DND-41 (cell line): ENCODE measurements at regions not wholly inside any gene's neighbourhood (a gene's known extent, or its start where the extent isn't known, plus 50 kb on each side); places are given as distances from the start of the nearest gene placed in this dataset.

ENCODE experiments used
- EZH2 ChIP-seq: IDR thresholded peaks from 3 replicates; pipeline ENCODE4 v1.6.1; 2012; ENCODE audit warnings: borderline replicate concordance, low read depth, mild to moderate bottlenecking, moderate library complexity, low read length, inconsistent platforms; ENCODE audit not compliant: severe bottlenecking
- TF ChIP-seq, protein P1 (sequence below): IDR thresholded peaks from 2 replicates; pipeline ENCODE4 v1.5.1; 2012; ENCODE audit warnings: borderline replicate concordance, low read length, moderate library complexity, mild to moderate bottlenecking; ENCODE audit not compliant: poor library complexity, severe bottlenecking; ENCODE audit errors: extremely low read depth

DNA sequence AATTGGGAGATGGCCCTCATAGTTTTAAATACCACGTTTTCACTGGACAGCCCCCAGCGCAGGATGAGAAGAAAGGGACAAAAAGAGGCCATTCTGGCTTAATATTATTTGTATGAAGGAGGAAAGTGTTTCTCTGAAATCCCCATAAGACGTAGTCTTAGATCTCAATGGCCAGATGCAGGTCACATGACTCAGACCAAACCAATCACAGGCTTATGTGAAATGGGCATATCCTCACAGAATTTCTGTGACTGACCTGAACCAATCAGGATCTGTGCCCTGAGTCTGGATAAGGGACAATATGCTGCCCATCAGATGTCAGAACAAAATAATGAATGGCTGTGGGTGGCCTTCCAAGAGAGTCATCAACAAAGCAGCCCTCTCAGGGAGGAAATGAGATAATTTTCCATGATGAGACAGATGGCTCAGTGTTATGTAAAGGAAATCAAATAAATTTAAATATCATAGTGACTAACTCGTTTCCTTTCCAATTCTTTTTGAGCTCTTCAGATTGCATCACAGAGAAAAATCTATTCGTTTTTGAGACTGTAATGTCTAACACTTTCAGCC lies 1009.5 kb upstream of the TMEM132C start:
- TF ChIP-seq, protein P1, sequence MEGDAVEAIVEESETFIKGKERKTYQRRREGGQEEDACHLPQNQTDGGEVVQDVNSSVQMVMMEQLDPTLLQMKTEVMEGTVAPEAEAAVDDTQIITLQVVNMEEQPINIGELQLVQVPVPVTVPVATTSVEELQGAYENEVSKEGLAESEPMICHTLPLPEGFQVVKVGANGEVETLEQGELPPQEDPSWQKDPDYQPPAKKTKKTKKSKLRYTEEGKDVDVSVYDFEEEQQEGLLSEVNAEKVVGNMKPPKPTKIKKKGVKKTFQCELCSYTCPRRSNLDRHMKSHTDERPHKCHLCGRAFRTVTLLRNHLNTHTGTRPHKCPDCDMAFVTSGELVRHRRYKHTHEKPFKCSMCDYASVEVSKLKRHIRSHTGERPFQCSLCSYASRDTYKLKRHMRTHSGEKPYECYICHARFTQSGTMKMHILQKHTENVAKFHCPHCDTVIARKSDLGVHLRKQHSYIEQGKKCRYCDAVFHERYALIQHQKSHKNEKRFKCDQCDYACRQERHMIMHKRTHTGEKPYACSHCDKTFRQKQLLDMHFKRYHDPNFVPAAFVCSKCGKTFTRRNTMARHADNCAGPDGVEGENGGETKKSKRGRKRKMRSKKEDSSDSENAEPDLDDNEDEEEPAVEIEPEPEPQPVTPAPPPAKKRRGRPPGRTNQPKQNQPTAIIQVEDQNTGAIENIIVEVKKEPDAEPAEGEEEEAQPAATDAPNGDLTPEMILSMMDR = no peak
- no peak for TF ChIP-seq EZH2
